ENCODE measurements at regions not wholly inside any gene's neighbourhood (a gene's known extent, or its start where the extent isn't known, plus 50 kb on each side); places are given as distances from the start of the nearest gene placed in this dataset.
A peak's percentile ranks its signal among the peaks of the same experiment; 100 is the strongest.

- TF ChIP-seq ZNF462 (CRISPR knock-in tag; IDR thresholded peaks at IDR 0.05): no peak
- no peak for TF ChIP-seq CREB1 (CRISPR knock-in tag; IDR thresholded peaks at IDR 0.05; ENCODE audit: low read depth)
- TF ChIP-seq ETS1 (IDR thresholded peaks at IDR 0.05): no peak
- TF ChIP-seq EZH2phosphoT487 (IDR thresholded peaks at IDR 0.05; ENCODE audit: unreplicated experiment): no peak
- no peak for TF ChIP-seq NANOG (IDR thresholded peaks at IDR 0.05; ENCODE audit: borderline replicate concordance)
- TF ChIP-seq CTCF (conservative IDR thresholded peaks at IDR 0.05; ENCODE audit: low read depth in 2 of 2): no peak
Observed at GRCh38 chr7:34296663-34297062, 361.4 kb upstream of the NPSR1 start (continued).

- H4K20me1 ChIP-seq (replicated peaks; ENCODE audit: insufficient read depth): no peaks in the 10 kb centered on the region
- H3K27ac Mint-ChIP-seq: no peak overlapping the region
- no peaks in the 10 kb centered on the region for H3K36me3 ChIP-seq (ENCODE audit: insufficient read depth)
- H3K9me3 Mint-ChIP-seq: no peaks in the 10 kb centered on the region
- H3K9me2 ChIP-seq (ENCODE audit: insufficient read depth): peaks cover 7% of the 10 kb centered on the region
- no peaks in the 10 kb centered on the region for H3K27me3 Mint-ChIP-seq (ENCODE audit: insufficient read depth, low read depth, poor library complexity)
- H3K79me2 ChIP-seq (replicated peaks; ENCODE audit: insufficient read depth): no peaks in the 10 kb centered on the region
- H3K27ac ChIP-seq (ENCODE audit: low read depth): no peak overlapping the region
- H3K4me2 ChIP-seq: peak overlapping the region; percentile 41; the same call in 1 of the 2 replicates
- DNase-seq (ENCODE audit: low spot score) (no peak), ATAC-seq (no peak)
- H3K4me1 Mint-ChIP-seq: peaks cover 16% of the 10 kb centered on the region
- no peaks in the 10 kb centered on the region; the same call in 2 of the 3 replicates for H3K36me3 Mint-ChIP-seq (ENCODE audit: low read depth)
- H3K4me3 ChIP-seq: no peak overlapping the region
- H3F3A ChIP-seq (replicated peaks; ENCODE audit: low read depth): no peaks in the 10 kb centered on the region
- peak overlapping the region; percentile 78; the same call in 1 of the 2 replicates for H2AFZ ChIP-seq
- no peaks in the 10 kb centered on the region for H3K27me3 ChIP-seq (ENCODE audit: insufficient read depth)
- peaks cover 27% of the 10 kb centered on the region for H3K4me1 ChIP-seq (ENCODE audit: insufficient read depth)
- H3K4me3 Mint-ChIP-seq: no peak overlapping the region
- TF ChIP-seq STAT1 (IDR thresholded peaks at IDR 0.05; ENCODE audit: unreplicated experiment): no peak
- no peak for TF ChIP-seq ETS1 (IDR thresholded peaks at IDR 0.05)
- TF ChIP-seq REST (IDR thresholded peaks at IDR 0.05; ENCODE audit: unreplicated experiment): no peak
- TF ChIP-seq ZNF114 (CRISPR knock-in tag; IDR thresholded peaks at IDR 0.05): no peak
- no peak for TF ChIP-seq EZH2phosphoT487 (IDR thresholded peaks at IDR 0.05; ENCODE audit: unreplicated experiment)
- no peak for TF ChIP-seq ZNF331 (CRISPR knock-in tag; IDR thresholded peaks at IDR 0.05; ENCODE audit: low read depth)
- no peak for TF ChIP-seq POLR2AphosphoS5 (IDR thresholded peaks at IDR 0.05; ENCODE audit: low read depth)
- TF ChIP-seq JUNB (IDR thresholded peaks at IDR 0.05; ENCODE audit: unreplicated experiment): no peak
Observed at GRCh38 chr7:34298492-34299013, 359.5 kb upstream of the NPSR1 start.

Measured in GM23338 (cell line).